Stimulated activated naive CD8-positive, alpha-beta T cell treated with anti-CD3 and anti-CD28 coated beads, Interleukin-15, Interleukin-2, amounts not matched to agents 100 U/mL and 50 U/mL, for 24 hours (primary cell): ENCODE measurements at regions not wholly inside any gene's neighbourhood (a gene's known extent, or its start where the extent isn't known, plus 50 kb on each side); places are given as distances from the start of the nearest gene placed in this dataset.

Experiments
- ATAC-seq: fragments of 150-1000 bp; cut with Tn5 transposase; one replicate; pipeline ENCODE4 v1.10.0; 2021
- DNase-seq: peaks from one replicate; pipeline ENCODE4 v3.0.0; 2021

GRCh38 chr9:99366183-99366582, 144.1 kb downstream of the SEC61B start:
- ATAC-seq: no peak
- DNase-seq: no peak

GRCh38 chr9:99366621-99367020, 144.5 kb downstream of the SEC61B start:
- ATAC-seq: no peak
- DNase-seq: no peak

GRCh38 chr9:99368341-99369326, 146.6 kb downstream of the SEC61B start:
- DNase-seq (peak; percentile 20), ATAC-seq (peak; percentile 60)

GRCh38 chr9:99369327-99369722, 147.2 kb downstream of the SEC61B start:
- no peak for ATAC-seq
- no peak for DNase-seq

- no peak for DNase-seq
- ATAC-seq: no peak
Observed at GRCh38 chr9:99370376-99370775, 148.3 kb downstream of the SEC61B start.

GRCh38 chr9:99371376-99371775, 149.3 kb downstream of the SEC61B start:
- no peak for ATAC-seq
- DNase-seq: no peak

- DNase-seq (no peak), ATAC-seq (no peak)
Observed at GRCh38 chr9:99373912-99374311, 151.8 kb downstream of the SEC61B start.

- ATAC-seq (no peak), DNase-seq (no peak)
Observed at GRCh38 chr9:99374793-99375192, 152.7 kb downstream of the SEC61B start.

- DNase-seq (no peak), ATAC-seq (no peak)
Observed at GRCh38 chr9:99375481-99375880, 153.4 kb downstream of the SEC61B start.

- no peak for DNase-seq
- ATAC-seq: no peak
Observed at GRCh38 chr9:99377790-99378775, 156.0 kb downstream of the SEC61B start.

- no peak for DNase-seq
- ATAC-seq: no peak
Observed at GRCh38 chr9:99383536-99383935, 161.5 kb downstream of the SEC61B start.

- DNase-seq: no peak
- ATAC-seq: no peak
Observed at GRCh38 chr9:99385215-99385614, 163.1 kb downstream of the SEC61B start.

GRCh38 chr9:99385814-99386279, 163.8 kb downstream of the SEC61B start:
- DNase-seq (no peak), ATAC-seq (no peak)

- DNase-seq (no peak), ATAC-seq (no peak)
Observed at GRCh38 chr9:99387431-99387830, 165.3 kb downstream of the SEC61B start.

- ATAC-seq (no peak), DNase-seq (no peak)
Observed at GRCh38 chr9:99389087-99390033, 167.3 kb downstream of the SEC61B start.

- ATAC-seq (no peak), DNase-seq (no peak)
Observed at GRCh38 chr9:99391937-99392594, 170.0 kb downstream of the SEC61B start.

- no peak for DNase-seq
- ATAC-seq: no peak
Observed at GRCh38 chr9:99392986-99393385, 170.9 kb downstream of the SEC61B start.

GRCh38 chr9:99393993-99394392, 171.9 kb downstream of the SEC61B start:
- DNase-seq (no peak), ATAC-seq (no peak)

- ATAC-seq (no peak), DNase-seq (no peak)
Observed at GRCh38 chr9:99398241-99398640, 176.2 kb downstream of the SEC61B start.

GRCh38 chr9:99399474-99399873, 177.4 kb downstream of the SEC61B start:
- DNase-seq: no peak
- no peak for ATAC-seq

- DNase-seq (no peak), ATAC-seq (no peak)
Observed at GRCh38 chr9:99400184-99400731, 178.2 kb downstream of the SEC61B start.
